Uterus (tissue), 2 donors: ENCODE measurements at regions not wholly inside any gene's neighbourhood (a gene's known extent, or its start where the extent isn't known, plus 50 kb on each side); places are given as distances from the start of the nearest gene placed in this dataset.

ENCODE experiments used
- CTCF ChIP-seq, 4 experiments: fragments of 200-600 bp in 2 of 4; fragments of 450-650 bp in 2 of 4; sonication (generic) in 2 of 4; IDR thresholded peaks; one replicate each; pipeline ENCODE4 v1.5.1; 2016 to 2019; ENCODE audit warnings: antibody characterized with exemption in 4 of 4, mild to moderate bottlenecking in 2 of 4, moderate library complexity in 1 of 4
- POLR2A ChIP-seq, 2 donors: fragments of 450-650 bp; IDR thresholded peaks; one replicate each; pipeline ENCODE4 v1.6.1; 2016; ENCODE audit warnings: antibody characterized with exemption in 2 of 2, mild to moderate bottlenecking in 1 of 2, moderate library complexity in 1 of 2

- TF ChIP-seq CTCF (IDR thresholded peaks at IDR 0.05) = no peak
- TF ChIP-seq POLR2A (IDR thresholded peaks at IDR 0.05) = no peak
Observed at GRCh38 chr2:122747670-122748069, 992.2 kb downstream of the TSN start.
